GM13976 (cell line): ENCODE measurements at regions not wholly inside any gene's neighbourhood (a gene's known extent, or its start where the extent isn't known, plus 50 kb on each side); places are given as distances from the start of the nearest gene placed in this dataset.
A peak's percentile ranks its signal among the peaks of the same experiment; 100 is the strongest.

ENCODE experiments used
- DNase-seq: peaks from one replicate; pipeline ENCODE4 v3.0.0; 2012; ENCODE audit warnings: low spot score
- CTCF ChIP-seq: IDR thresholded peaks from 2 replicates; pipeline ENCODE4 v1.5.1; 2012; ENCODE audit warnings: borderline replicate concordance, mild to moderate bottlenecking; ENCODE audit not compliant: insufficient read depth; ENCODE audit errors: extremely low read depth, missing control alignments, control extremely low read depth
- in situ Hi-C: fragments of 300-500 bp; cut with MboI; formaldehyde crosslinking; loops from one replicate; pipeline ENCODE4 v1.12.0; 2022; ENCODE audit warnings: low sequenced_read_pairs, mixed read lengths, inconsistent platforms; ENCODE audit not compliant: unreplicated experiment

GRCh38 chr1:96962216-96962615 lies 240.6 kb downstream of the PTBP2 start:
- DNase-seq = no peak
- TF ChIP-seq CTCF = no peak
- in situ Hi-C loops = loop anchor here (10.0 kb wide), 1 partner anchor 1093 kb away; no protein-coding TSS in a partner anchor

- DNase-seq = no peak
- in situ Hi-C loops = loop anchor here (10.0 kb wide), 1 partner anchor 1092 kb away; no protein-coding TSS in a partner anchor
- TF ChIP-seq CTCF = no peak
These were observed 241.2 kb downstream of the PTBP2 start for GRCh38 chr1:96962751-96963211.

GRCh38 chr1:96964761-96965160 lies 243.2 kb downstream of the PTBP2 start:
- in situ Hi-C loops = loop anchor here (10.0 kb wide), 1 partner anchor 1090 kb away; no protein-coding TSS in a partner anchor
- TF ChIP-seq CTCF = no peak
- DNase-seq = no peak

- TF ChIP-seq CTCF = peak; percentile 91
- in situ Hi-C loops = loop anchor here (10.0 kb wide), 1 partner anchor 1088 kb away; no protein-coding TSS in a partner anchor
- DNase-seq = peak; percentile 32
These were observed 245.1 kb downstream of the PTBP2 start for GRCh38 chr1:96966536-96967138.

- in situ Hi-C loops = loop anchor here (10.0 kb wide), 1 partner anchor 1087 kb away; no protein-coding TSS in a partner anchor
- DNase-seq = no peak
- no peak for TF ChIP-seq CTCF
These were observed 245.7 kb downstream of the PTBP2 start for GRCh38 chr1:96967311-96967710.

- in situ Hi-C loops = loop anchor here (10.0 kb wide), 1 partner anchor 1086 kb away; no protein-coding TSS in a partner anchor
- no peak for TF ChIP-seq CTCF
- DNase-seq = no peak
These were observed 247.0 kb downstream of the PTBP2 start for GRCh38 chr1:96968541-96968940.
